C4-2B (cell line): ENCODE measurements at regions not wholly inside any gene's neighbourhood (a gene's known extent, or its start where the extent isn't known, plus 50 kb on each side); places are given as distances from the start of the nearest gene placed in this dataset.

ENCODE experiments used
- H3K27ac ChIP-seq: fragments of 450-650 bp; 2 replicates; pipeline ENCODE4 v1.5.1; 2017
- ZFX ChIP-seq: fragments of 450-650 bp; IDR thresholded peaks from 2 replicates; pipeline ENCODE4 v1.6.1; 2017
- TF ChIP-seq, protein P1 (sequence below): fragments of 450-650 bp; conservative IDR thresholded peaks from 2 replicates; pipeline ENCODE4 v1.5.1; 2017; ENCODE audit warnings: mild to moderate bottlenecking

DNA sequence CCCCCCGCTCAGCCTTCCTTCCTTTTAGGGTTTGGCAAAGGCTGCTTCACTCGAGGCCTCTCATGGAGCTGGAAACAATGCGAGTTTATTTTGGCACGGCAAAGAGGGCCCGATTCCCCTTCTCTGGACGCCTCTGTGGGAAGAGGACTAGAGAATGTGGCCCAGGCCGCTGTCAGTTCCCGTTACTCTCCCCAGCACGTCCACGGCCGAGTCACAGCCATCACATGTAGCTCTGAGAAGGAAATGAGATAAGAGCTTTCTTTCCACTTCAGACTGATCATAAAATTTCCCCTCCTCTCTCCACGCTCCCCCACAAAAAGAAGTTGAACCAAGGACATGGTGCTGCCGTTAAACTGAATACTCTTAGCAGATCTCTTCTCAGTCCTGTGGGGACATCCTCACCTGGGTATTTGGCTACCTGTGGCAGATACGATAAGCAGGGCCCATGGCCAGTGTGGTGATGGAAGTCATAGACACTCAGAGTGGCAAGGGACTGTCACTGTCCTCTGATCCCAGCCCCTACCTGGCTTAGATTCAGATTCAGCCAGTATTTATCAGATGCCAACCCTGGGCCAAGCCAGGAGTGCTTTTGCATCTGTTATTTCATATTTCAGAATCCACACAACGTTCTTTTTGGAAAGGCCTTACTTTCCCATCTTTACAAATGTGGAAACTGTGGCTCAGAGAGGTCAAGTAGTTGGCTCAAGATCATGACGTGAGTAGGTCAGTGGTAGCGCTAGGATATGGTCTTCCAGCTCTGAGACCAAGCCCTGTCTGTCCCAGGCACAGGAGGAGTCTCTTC lies 101.2 kb downstream of the MCFD2 start:
- H3K27ac ChIP-seq = no peak overlapping the region

DNA sequence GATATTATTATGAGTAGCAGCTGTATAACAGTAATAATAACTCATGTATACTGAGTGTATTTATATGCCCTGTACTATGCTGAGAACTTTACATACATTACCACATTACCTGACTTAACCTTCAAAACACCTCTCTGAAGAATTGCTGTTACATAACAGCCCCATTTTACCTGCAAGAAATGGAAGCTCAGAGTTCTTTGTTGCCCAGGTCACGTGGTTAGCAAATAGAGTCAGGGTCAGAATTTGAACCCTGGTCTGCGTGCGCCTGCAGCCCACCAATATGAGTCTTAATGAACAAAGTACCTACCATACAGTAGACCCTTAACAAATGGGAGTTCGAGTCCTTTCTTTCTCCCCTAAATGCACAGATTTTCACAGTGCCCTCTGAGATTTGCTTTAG lies 101.9 kb downstream of the MCFD2 start:
- TF ChIP-seq ZFX = no peak
- TF ChIP-seq, protein P1, sequence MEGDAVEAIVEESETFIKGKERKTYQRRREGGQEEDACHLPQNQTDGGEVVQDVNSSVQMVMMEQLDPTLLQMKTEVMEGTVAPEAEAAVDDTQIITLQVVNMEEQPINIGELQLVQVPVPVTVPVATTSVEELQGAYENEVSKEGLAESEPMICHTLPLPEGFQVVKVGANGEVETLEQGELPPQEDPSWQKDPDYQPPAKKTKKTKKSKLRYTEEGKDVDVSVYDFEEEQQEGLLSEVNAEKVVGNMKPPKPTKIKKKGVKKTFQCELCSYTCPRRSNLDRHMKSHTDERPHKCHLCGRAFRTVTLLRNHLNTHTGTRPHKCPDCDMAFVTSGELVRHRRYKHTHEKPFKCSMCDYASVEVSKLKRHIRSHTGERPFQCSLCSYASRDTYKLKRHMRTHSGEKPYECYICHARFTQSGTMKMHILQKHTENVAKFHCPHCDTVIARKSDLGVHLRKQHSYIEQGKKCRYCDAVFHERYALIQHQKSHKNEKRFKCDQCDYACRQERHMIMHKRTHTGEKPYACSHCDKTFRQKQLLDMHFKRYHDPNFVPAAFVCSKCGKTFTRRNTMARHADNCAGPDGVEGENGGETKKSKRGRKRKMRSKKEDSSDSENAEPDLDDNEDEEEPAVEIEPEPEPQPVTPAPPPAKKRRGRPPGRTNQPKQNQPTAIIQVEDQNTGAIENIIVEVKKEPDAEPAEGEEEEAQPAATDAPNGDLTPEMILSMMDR = no peak
- no peak overlapping the region for H3K27ac ChIP-seq

More for the DNA sequence above, 101.2 kb downstream of the MCFD2 start:
- TF ChIP-seq, protein P1 = no peak
- no peak for TF ChIP-seq ZFX

DNA sequence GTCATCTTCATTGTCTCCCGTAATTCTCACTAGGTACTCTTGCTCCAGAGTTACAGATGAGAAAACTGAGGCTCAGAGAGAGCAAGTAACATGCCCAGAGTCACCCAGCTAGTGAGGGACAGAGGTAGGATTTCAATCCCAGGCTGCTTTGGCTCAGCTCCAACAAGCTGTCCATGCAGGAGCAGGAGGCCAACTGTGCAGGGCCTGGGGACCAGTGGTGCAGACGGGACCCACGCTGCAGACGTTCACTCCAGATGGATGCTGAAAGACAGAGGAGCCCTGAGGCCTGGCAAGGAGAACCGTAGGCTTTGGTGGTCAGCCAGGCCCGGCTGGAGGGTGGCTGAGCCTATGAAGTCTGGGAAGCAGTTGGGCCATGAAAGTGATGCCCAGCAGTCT lies 102.6 kb downstream of the MCFD2 start:
- no peak overlapping the region for H3K27ac ChIP-seq
- TF ChIP-seq, protein P1 = no peak
- no peak for TF ChIP-seq ZFX
